ENCODE measurements at regions not wholly inside any gene's neighbourhood (a gene's known extent, or its start where the extent isn't known, plus 50 kb on each side); places are given as distances from the start of the nearest gene placed in this dataset.

GRCh38 chr11:32186118-32186517 is 95.2 kb downstream of the RCN1 start:
- Histone ChIP-seq H3K9me3 (no peaks in the 10 kb centered on the region), H3K27me3 (ENCODE audit: low read depth) (no peaks in the 10 kb centered on the region), H3K4me1 (no peaks in the 10 kb centered on the region), H3K4me3 (no peak overlapping the region), H3K36me3 (no peaks in the 10 kb centered on the region), H3K27ac (no peak overlapping the region)
- ATAC-seq: no peak
- intact Hi-C loops (cut with DNase I): no loop called here
- DNase-seq: no peak
- TF ChIP-seq CTCF (IDR thresholded peaks at IDR 0.05): no peak

GRCh38 chr11:32187111-32187510 is 96.2 kb downstream of the RCN1 start:
- no peaks in the 10 kb centered on the region for H3K4me1 ChIP-seq
- DNase-seq: no peak
- no peak overlapping the region for H3K27ac ChIP-seq
- ATAC-seq: no peak
- TF ChIP-seq CTCF (IDR thresholded peaks at IDR 0.05): no peak
- H3K4me3 ChIP-seq: no peak overlapping the region
- no peaks in the 10 kb centered on the region for H3K36me3 ChIP-seq
- no peaks in the 10 kb centered on the region for H3K27me3 ChIP-seq (ENCODE audit: low read depth)
- H3K9me3 ChIP-seq: no peaks in the 10 kb centered on the region
- intact Hi-C loops (cut with DNase I): no loop called here

- ATAC-seq (no peak), DNase-seq (no peak)
- no peak overlapping the region for H3K4me3 ChIP-seq
- no peak overlapping the region for H3K27ac ChIP-seq
- no peaks in the 10 kb centered on the region for H3K9me3 ChIP-seq
- no peaks in the 10 kb centered on the region for H3K27me3 ChIP-seq (ENCODE audit: low read depth)
- intact Hi-C loops (cut with DNase I): no loop called here
- TF ChIP-seq CTCF (IDR thresholded peaks at IDR 0.05): no peak
- no peaks in the 10 kb centered on the region for H3K36me3 ChIP-seq
- H3K4me1 ChIP-seq: no peaks in the 10 kb centered on the region
Measured at GRCh38 chr11:32188785-32189184, 97.9 kb downstream of the RCN1 start.

- no peak overlapping the region for H3K4me3 ChIP-seq
- intact Hi-C loops (cut with DNase I): no loop called here
- DNase-seq: no peak
- ATAC-seq: no peak
- peaks cover 7% of the 10 kb centered on the region for H3K27me3 ChIP-seq (ENCODE audit: low read depth)
- TF ChIP-seq CTCF (IDR thresholded peaks at IDR 0.05): no peak
- H3K9me3 ChIP-seq: no peaks in the 10 kb centered on the region
- H3K4me1 ChIP-seq: no peaks in the 10 kb centered on the region
- H3K27ac ChIP-seq: no peak overlapping the region
- H3K36me3 ChIP-seq: no peaks in the 10 kb centered on the region
Measured at GRCh38 chr11:32196137-32196536, 105.3 kb downstream of the RCN1 start.

GRCh38 chr11:32198053-32198452 is 107.2 kb downstream of the RCN1 start:
- DNase-seq (no peak), ATAC-seq (no peak)
- Histone ChIP-seq H3K4me3 (no peak overlapping the region), H3K4me1 (no peaks in the 10 kb centered on the region), H3K9me3 (no peaks in the 10 kb centered on the region), H3K27me3 (ENCODE audit: low read depth) (peaks cover 7% of the 10 kb centered on the region), H3K27ac (no peak overlapping the region), H3K36me3 (no peaks in the 10 kb centered on the region)
- intact Hi-C loops (cut with DNase I): no loop called here
- TF ChIP-seq CTCF (IDR thresholded peaks at IDR 0.05): no peak

All from lower lobe of right lung (tissue), 2 donors.